ENCODE measurements at regions not wholly inside any gene's neighbourhood (a gene's known extent, or its start where the extent isn't known, plus 50 kb on each side); places are given as distances from the start of the nearest gene placed in this dataset.

GRCh38 chr1:201693890-201694607, 134.9 kb upstream of the IPO9 start:
- no peak for DNase-seq (ENCODE audit: low read depth in 1 of 2, low spot score in 1 of 2)
- no peaks in the 10 kb centered on the region for H3K27me3 ChIP-seq (ENCODE audit: insufficient read depth, poor library complexity, severe bottlenecking)
- H3K27ac ChIP-seq (replicated peaks): no peak overlapping the region
- TF ChIP-seq CTCF (IDR thresholded peaks at IDR 0.05; ENCODE audit: insufficient read depth, low read length) (no peak), SPI1 (IDR thresholded peaks at IDR 0.05; ENCODE audit: borderline replicate concordance, low read depth) (no peak), REST (IDR thresholded peaks at IDR 0.05; ENCODE audit: insufficient replicate concordance, low read depth) (no peak)
- H3K4me3 ChIP-seq (replicated peaks; ENCODE audit: insufficient read depth, low read length): no peak overlapping the region

- TF ChIP-seq SPI1 (IDR thresholded peaks at IDR 0.05; ENCODE audit: borderline replicate concordance, low read depth) (no peak), POLR2AphosphoS5 (IDR thresholded peaks at IDR 0.05; ENCODE audit: low read depth) (no peak), CTCF (IDR thresholded peaks at IDR 0.05; ENCODE audit: insufficient read depth, low read length) (no peak), REST (IDR thresholded peaks at IDR 0.05; ENCODE audit: insufficient replicate concordance, low read depth) (no peak), GABPA (IDR thresholded peaks at IDR 0.05; ENCODE audit: low read depth) (no peak)
- DNase-seq (ENCODE audit: low read depth in 1 of 2, low spot score in 1 of 2): no peak
Measured at GRCh38 chr1:201694608-201695335, 134.2 kb upstream of the IPO9 start.

GRCh38 chr1:201695607-201696006, 133.3 kb upstream of the IPO9 start:
- DNase-seq (ENCODE audit: low read depth in 1 of 2, low spot score in 1 of 2): no peak

More at GRCh38 chr1:201694608-201695335, 134.2 kb upstream of the IPO9 start:
- Histone ChIP-seq H3K4me3 (replicated peaks; ENCODE audit: insufficient read depth, low read length) (no peak overlapping the region), H3K27ac (replicated peaks) (no peak overlapping the region), H3K27me3 (ENCODE audit: insufficient read depth, poor library complexity, severe bottlenecking) (no peaks in the 10 kb centered on the region)

More at GRCh38 chr1:201695607-201696006, 133.3 kb upstream of the IPO9 start:
- Histone ChIP-seq H3K27ac (replicated peaks) (no peak overlapping the region), H3K4me3 (replicated peaks; ENCODE audit: insufficient read depth, low read length) (no peak overlapping the region), H3K27me3 (ENCODE audit: insufficient read depth, poor library complexity, severe bottlenecking) (no peaks in the 10 kb centered on the region)
- TF ChIP-seq POLR2AphosphoS5 (IDR thresholded peaks at IDR 0.05; ENCODE audit: low read depth): no peak
- TF ChIP-seq SPI1 (IDR thresholded peaks at IDR 0.05; ENCODE audit: borderline replicate concordance, low read depth): no peak
- TF ChIP-seq GABPA (IDR thresholded peaks at IDR 0.05; ENCODE audit: low read depth): no peak
- no peak for TF ChIP-seq REST (IDR thresholded peaks at IDR 0.05; ENCODE audit: insufficient replicate concordance, low read depth)
- no peak for TF ChIP-seq CTCF (IDR thresholded peaks at IDR 0.05; ENCODE audit: insufficient read depth, low read length)

All from HL-60 (cell line).